ENCODE measurements at regions not wholly inside any gene's neighbourhood (a gene's known extent, or its start where the extent isn't known, plus 50 kb on each side); places are given as distances from the start of the nearest gene placed in this dataset.

GRCh38 chr16:79355600-79356358, 244.8 kb downstream of the MAF start:
- Mint-ChIP-seq H3K4me1 (peaks cover 4% of the 10 kb centered on the region), H3K36me3 (no peaks in the 10 kb centered on the region), H3K9me3 (peaks cover 11% of the 10 kb centered on the region), H3K27ac (no peak overlapping the region), H3K27me3 (ENCODE audit: low read depth) (no peaks in the 10 kb centered on the region), H3K4me3 (no peak overlapping the region)
- ATAC-seq (no peak), DNase-seq (ENCODE audit: low spot score) (no peak)
- POLR2A ChIA-PET: no interaction called here
- TF ChIP-seq FOXK1 (CRISPR knock-in tag; IDR thresholded peaks at IDR 0.05) (no peak), PREB (CRISPR knock-in tag; IDR thresholded peaks at IDR 0.05; ENCODE audit: borderline replicate concordance) (no peak), RELA (CRISPR knock-in tag; IDR thresholded peaks at IDR 0.05; ENCODE audit: borderline replicate concordance) (no peak), ZBTB43 (CRISPR knock-in tag; IDR thresholded peaks at IDR 0.05) (no peak), FOXP4 (CRISPR knock-in tag; IDR thresholded peaks at IDR 0.05) (no peak), ZNF232 (CRISPR knock-in tag; IDR thresholded peaks at IDR 0.05) (no peak), IRF2 (CRISPR knock-in tag; IDR thresholded peaks at IDR 0.05; ENCODE audit: borderline replicate concordance, low read depth) (no peak), KAT7 (CRISPR knock-in tag; IDR thresholded peaks at IDR 0.05; ENCODE audit: borderline replicate concordance) (no peak), AFF4 (CRISPR knock-in tag; IDR thresholded peaks at IDR 0.05; ENCODE audit: borderline replicate concordance) (no peak), NFE2L1 (CRISPR knock-in tag; IDR thresholded peaks at IDR 0.05) (no peak), ZNF396 (CRISPR knock-in tag; IDR thresholded peaks at IDR 0.05; ENCODE audit: borderline replicate concordance) (no peak), ELF4 (CRISPR knock-in tag; IDR thresholded peaks at IDR 0.05; ENCODE audit: low read depth) (no peak), ZNF138 (CRISPR knock-in tag; conservative IDR thresholded peaks at IDR 0.05) (no peak), ZNF532 (CRISPR knock-in tag; IDR thresholded peaks at IDR 0.05; ENCODE audit: borderline replicate concordance) (no peak), ZBTB21 (CRISPR knock-in tag; IDR thresholded peaks at IDR 0.05; ENCODE audit: borderline replicate concordance) (no peak), SOX15 (CRISPR knock-in tag; IDR thresholded peaks at IDR 0.05) (no peak), IRF1 (CRISPR knock-in tag; IDR thresholded peaks at IDR 0.05) (no peak), ZNF121 (CRISPR knock-in tag; IDR thresholded peaks at IDR 0.05) (no peak), CREM (CRISPR knock-in tag; IDR thresholded peaks at IDR 0.05) (no peak)
- CTCF ChIA-PET: no interaction called here
